H7 (cell line): ENCODE measurements at regions not wholly inside any gene's neighbourhood (a gene's known extent, or its start where the extent isn't known, plus 50 kb on each side); places are given as distances from the start of the nearest gene placed in this dataset.

Experiments used
- DNase-seq: peaks from one replicate; pipeline ENCODE4 v3.0.0; 2012
- H3K27me3 ChIP-seq: 2 replicates; pipeline ENCODE4 v1.6.0; 2011; ENCODE audit warnings: mild to moderate bottlenecking, low read length; ENCODE audit not compliant: control insufficient read depth, insufficient read depth
- H3K36me3 ChIP-seq: replicated peaks from 2 replicates; pipeline ENCODE4 v1.5.1; 2011; ENCODE audit warnings: low read length; ENCODE audit not compliant: control insufficient read depth, insufficient read depth
- H3K4me3 ChIP-seq: 2 replicates; pipeline ENCODE4 v1.5.1; 2011; ENCODE audit warnings: low read depth, mild to moderate bottlenecking, control low read depth, low read length, moderate library complexity; ENCODE audit not compliant: insufficient read depth

DNA sequence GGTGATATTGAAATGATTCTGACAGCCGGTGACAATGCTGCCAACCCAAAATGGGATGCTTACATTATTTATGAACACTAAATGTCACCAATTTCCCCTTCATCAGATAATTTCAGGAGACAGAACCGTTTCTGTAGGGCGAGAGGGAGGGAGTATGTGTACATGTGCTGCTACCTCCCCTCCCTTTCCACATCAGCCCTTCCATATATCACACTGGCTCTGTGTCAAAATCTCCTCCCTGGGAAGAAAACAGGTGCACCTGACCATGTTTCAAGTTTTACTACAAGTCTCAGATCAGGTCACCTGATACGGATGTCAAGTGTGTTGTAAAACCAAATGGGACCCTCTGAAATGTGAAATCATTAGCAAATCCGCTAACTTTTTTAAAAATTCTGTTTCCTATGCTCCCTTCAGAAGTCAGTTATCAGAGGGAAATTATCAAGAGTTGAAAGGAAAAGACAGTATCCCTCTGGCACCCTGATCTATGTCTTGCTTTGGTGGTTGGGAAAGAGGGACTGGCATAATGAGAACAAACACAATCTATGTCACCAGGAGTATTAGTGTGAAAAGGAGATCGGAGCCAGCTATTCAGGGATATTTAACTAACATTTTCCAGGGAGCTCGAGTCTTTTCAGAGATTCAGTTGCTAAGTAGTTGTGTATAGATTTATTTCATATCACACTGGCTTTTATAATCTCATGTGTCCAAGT lies 1002.3 kb upstream of the CDH8 start:
- H3K4me3 ChIP-seq: no peak overlapping the region
- H3K36me3 ChIP-seq: no peaks in the 10 kb centered on the region
- H3K27me3 ChIP-seq: no peaks in the 10 kb centered on the region
- DNase-seq: no peak

DNA sequence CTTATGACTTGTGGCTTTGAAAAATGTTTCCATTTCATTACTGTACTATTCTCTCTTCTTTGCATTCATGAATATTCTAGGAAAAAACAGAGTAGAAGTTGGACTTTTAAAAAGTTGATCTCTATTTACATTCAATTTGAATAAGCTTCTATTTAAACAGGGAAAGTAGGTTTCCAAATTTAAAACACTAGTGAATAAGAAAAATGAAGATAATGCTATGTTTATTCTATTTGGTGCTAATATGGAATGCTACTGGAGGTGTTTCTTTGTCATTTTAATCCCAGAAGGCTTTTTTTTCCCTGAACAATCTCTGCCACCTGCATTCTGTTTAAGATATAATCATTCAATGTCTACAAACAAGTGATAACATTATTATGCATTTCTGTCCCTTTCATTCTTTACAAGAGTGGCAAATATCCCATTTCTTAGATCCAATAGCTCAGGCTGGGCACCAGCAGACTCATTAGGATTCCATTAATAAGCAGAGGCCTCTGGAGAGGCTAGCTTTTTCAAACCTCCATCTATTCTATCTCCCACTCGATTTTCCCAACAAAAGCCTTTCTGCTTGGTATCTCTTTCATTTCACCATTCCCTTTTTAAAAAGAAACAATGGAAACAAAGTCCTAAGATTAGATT lies 1001.6 kb upstream of the CDH8 start:
- DNase-seq: no peak
- no peaks in the 10 kb centered on the region for H3K36me3 ChIP-seq
- no peak overlapping the region for H3K4me3 ChIP-seq
- no peaks in the 10 kb centered on the region for H3K27me3 ChIP-seq

- no peaks in the 10 kb centered on the region for H3K27me3 ChIP-seq
- DNase-seq: no peak
- H3K4me3 ChIP-seq: no peak overlapping the region
- H3K36me3 ChIP-seq: no peaks in the 10 kb centered on the region
Measured at GRCh38 chr16:63018581-63019223, 982.5 kb upstream of the CDH8 start.

DNA sequence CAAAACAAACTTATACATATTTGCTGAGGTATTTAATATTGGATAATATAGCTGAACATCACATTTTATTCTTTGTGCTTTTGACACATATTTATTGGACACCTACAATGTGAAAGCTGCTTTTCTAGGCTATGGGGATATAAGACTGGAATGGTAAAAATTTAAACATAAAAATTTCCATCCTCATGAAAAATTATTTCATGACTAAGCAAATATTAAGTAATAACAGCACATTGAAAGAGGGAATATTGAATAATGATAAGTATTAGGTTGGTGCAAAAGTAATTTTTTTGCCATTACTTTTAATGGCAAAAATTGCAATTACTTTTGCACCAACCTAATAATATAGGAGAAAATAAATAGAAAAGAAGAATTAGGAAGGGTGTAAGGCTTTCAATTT lies 972.5 kb upstream of the CDH8 start:
- DNase-seq: no peak
- H3K27me3 ChIP-seq: no peaks in the 10 kb centered on the region
- no peak overlapping the region for H3K4me3 ChIP-seq
- no peaks in the 10 kb centered on the region for H3K36me3 ChIP-seq

DNA sequence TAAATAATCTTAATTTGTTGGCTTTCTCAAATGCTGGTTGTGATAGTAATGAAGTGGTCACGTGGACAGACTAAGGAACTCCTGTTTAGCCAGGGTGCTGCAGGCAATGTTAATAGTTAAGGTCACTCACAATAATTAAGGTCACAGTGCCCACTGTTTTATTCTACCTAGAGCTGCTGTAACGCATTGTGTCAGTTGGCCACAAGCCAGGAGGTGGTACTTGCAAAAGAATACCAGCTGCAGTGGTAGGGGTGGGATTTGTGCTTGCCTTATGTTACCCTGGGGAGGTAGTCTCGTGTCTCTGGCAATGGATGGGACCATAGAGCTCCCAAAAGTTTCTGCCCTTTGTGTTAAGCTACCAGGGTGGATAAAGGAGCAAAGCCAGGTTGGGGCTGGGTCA lies 969.1 kb upstream of the CDH8 start:
- no peak for DNase-seq
- H3K27me3 ChIP-seq: no peaks in the 10 kb centered on the region
- no peaks in the 10 kb centered on the region for H3K36me3 ChIP-seq
- H3K4me3 ChIP-seq: no peak overlapping the region

GRCh38 chr16:62989480-62989879 lies 953.2 kb upstream of the CDH8 start:
- Histone ChIP-seq H3K36me3 (no peaks in the 10 kb centered on the region), H3K4me3 (no peak overlapping the region), H3K27me3 (no peaks in the 10 kb centered on the region)
- no peak for DNase-seq

DNA sequence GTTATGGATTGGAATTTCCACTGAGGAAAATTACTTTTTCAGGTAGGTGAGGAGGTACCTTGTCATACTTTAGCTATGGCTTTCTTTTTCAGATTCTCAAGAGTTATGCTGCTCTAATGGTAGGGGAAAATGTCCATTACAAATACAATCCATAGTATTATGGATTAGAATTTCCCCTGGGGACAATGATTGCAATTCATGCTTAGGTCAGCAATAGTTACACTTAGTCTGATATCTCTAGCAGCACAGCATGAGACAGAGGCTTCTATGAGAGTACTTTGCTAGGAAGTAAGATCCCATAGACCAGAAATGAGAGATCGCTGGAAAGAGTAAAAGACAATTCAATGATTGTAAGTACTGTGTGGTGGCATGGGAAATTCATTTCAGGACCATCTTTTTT lies 949.5 kb upstream of the CDH8 start:
- Histone ChIP-seq H3K4me3 (no peak overlapping the region), H3K27me3 (no peaks in the 10 kb centered on the region), H3K36me3 (no peaks in the 10 kb centered on the region)
- DNase-seq: no peak

- no peak for DNase-seq
- H3K4me3 ChIP-seq: no peak overlapping the region
- no peaks in the 10 kb centered on the region for H3K36me3 ChIP-seq
- no peaks in the 10 kb centered on the region for H3K27me3 ChIP-seq
Measured at GRCh38 chr16:62978451-62978850, 942.2 kb upstream of the CDH8 start.

- Histone ChIP-seq H3K36me3 (no peaks in the 10 kb centered on the region), H3K27me3 (no peaks in the 10 kb centered on the region), H3K4me3 (no peak overlapping the region)
- DNase-seq: no peak
Measured at GRCh38 chr16:62977876-62978275, 941.6 kb upstream of the CDH8 start.

DNA sequence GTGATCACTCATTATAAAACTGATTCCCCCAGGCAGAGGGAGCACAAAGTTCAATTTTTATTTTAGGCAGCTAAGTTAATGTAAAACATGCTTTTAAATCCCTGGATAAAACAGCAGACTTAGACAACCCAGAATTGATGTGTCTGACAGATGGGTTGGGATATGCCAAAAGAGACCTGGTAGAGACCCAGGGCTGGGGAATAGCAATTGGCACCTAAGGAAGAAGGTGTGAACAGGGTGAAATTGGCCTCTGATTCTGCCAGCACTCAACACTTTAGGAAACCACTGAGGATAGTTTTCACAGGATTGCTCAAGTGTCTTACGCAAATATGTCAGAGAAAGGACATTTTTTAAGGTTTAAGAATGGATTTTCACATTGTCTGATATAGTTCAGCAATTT lies 938.2 kb upstream of the CDH8 start:
- Histone ChIP-seq H3K27me3 (no peaks in the 10 kb centered on the region), H3K4me3 (no peak overlapping the region), H3K36me3 (no peaks in the 10 kb centered on the region)
- DNase-seq: no peak

DNA sequence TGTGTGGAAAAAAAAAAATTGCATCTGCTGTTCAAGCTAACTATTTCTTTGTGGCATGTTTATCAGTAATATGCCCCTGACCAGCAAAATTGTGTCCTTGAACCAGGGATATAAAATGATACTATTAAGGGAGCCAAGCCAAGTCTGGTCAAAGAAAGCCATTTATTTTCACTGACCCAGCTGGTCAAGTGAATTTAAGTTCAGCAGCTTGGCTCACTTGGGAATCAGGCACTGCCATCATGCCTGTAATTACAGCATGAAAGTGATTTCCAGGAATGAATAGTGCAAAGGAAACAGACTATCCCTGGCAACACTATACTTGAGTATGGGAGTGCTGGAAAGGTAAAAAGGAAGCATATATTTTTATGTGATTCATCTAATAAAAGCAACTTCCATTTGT lies 934.6 kb upstream of the CDH8 start:
- Histone ChIP-seq H3K4me3 (no peak overlapping the region), H3K36me3 (no peaks in the 10 kb centered on the region), H3K27me3 (no peaks in the 10 kb centered on the region)
- no peak for DNase-seq

DNA sequence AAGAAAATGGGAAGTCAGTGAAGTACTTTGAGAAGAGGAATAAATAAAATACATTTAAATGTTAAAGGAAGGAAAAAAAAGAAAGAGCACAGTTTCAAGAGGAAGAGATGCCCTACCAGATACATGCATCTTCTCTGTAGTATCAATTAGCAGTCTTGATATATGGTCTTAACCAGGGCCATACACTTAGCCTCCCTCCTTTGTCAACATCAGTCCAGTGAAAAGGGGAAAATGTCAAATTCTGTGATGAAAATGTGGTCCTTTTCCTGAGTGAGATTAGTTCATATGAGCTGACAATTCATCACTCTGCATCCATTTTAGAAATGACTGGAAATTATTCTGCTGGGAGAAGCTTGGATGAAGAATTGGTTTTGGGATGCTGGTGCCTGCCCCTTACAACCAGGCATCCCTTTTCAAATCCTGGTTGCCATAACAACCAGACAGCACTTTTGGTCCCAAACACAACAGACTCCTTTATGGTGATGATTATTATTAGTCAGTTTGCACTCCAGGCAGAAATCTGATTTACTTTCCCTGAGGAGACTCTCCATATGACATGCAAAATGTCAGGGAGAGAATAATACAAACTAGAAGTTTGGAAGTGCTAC lies 933.6 kb upstream of the CDH8 start:
- DNase-seq: no peak
- Histone ChIP-seq H3K4me3 (no peak overlapping the region), H3K27me3 (no peaks in the 10 kb centered on the region), H3K36me3 (no peaks in the 10 kb centered on the region)

- DNase-seq: no peak
- no peaks in the 10 kb centered on the region for H3K27me3 ChIP-seq
- no peak overlapping the region for H3K4me3 ChIP-seq
- H3K36me3 ChIP-seq: no peaks in the 10 kb centered on the region
Measured at GRCh38 chr16:62967611-62968010, 931.4 kb upstream of the CDH8 start.

- Histone ChIP-seq H3K27me3 (no peaks in the 10 kb centered on the region), H3K36me3 (no peaks in the 10 kb centered on the region), H3K4me3 (no peak overlapping the region)
- DNase-seq: no peak
Measured at GRCh38 chr16:62967163-62967562, 930.9 kb upstream of the CDH8 start.

DNA sequence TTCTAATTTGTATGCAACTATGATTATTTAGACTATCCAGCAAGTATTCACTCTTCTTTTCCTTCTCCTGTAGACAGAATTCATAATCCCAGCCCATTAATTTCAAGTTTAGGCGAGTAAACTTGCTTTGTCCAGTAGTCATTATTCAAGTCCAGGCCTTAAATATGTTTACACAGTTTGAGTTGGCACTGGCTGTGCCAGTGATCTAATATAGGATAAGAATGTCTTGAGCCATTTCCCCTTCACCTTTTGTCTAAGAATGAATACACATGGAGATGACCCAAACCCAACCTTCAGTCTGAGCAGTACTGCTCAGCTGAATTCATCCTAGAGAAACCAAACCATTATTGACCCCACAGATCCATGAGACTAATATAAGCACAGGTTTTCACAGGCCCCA lies 930.4 kb upstream of the CDH8 start:
- Histone ChIP-seq H3K4me3 (no peak overlapping the region), H3K36me3 (no peaks in the 10 kb centered on the region), H3K27me3 (no peaks in the 10 kb centered on the region)
- DNase-seq: no peak
